GM12875 (cell line): ENCODE measurements at regions not wholly inside any gene's neighbourhood (a gene's known extent, or its start where the extent isn't known, plus 50 kb on each side); places are given as distances from the start of the nearest gene placed in this dataset.
"Not testable (repeated sequence)": the region's sequence is repeated elsewhere in the genome, so short reads cannot be mapped to it uniquely, and the experiment has no call there.

Source experiments
- H3K4me3 ChIP-seq: one replicate; pipeline ENCODE4 v1.5.1; 2011; ENCODE audit warnings: low read depth, low read length, control low read depth
- TF ChIP-seq, protein P1 (sequence below): IDR thresholded peaks from 2 replicates; pipeline ENCODE4 v1.5.1; 2011; ENCODE audit warnings: low read depth, mild to moderate bottlenecking, control low read depth, inconsistent platforms, low read length, moderate library complexity, borderline replicate concordance; ENCODE audit not compliant: insufficient read depth

DNA sequence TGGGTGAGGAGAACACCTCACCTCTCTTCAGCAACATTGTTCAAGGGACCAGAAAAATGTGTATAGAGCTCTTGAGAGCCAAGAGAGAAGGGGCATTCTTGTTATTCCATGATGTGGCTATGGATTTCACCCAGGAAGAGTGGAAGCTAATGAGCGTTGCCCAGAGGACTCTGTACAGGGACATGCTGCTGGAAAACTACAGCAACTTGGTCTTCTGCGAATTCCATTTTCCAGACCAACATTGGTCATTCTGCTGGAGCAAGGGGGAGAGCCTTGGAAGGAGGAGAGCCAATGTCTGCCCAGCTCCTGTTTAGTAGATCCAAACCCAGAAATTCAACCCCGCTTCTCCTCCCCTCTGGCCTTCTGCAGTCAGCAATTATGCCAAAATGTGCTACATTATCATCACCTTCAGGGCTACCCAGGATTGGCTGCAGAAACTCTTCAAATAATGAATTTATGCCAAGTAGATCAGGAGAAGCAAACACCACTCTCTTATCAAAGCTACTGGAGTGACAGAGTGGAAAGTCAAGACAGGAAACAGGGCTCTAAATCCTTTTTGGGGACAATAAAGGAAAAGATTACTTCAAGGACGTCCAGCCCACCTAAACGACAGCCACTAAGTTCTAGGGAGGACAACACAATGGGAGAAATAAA lies 707.5 kb upstream of the LUZP2 start:
- no peak overlapping the region for H3K4me3 ChIP-seq
- TF ChIP-seq, protein P1, sequence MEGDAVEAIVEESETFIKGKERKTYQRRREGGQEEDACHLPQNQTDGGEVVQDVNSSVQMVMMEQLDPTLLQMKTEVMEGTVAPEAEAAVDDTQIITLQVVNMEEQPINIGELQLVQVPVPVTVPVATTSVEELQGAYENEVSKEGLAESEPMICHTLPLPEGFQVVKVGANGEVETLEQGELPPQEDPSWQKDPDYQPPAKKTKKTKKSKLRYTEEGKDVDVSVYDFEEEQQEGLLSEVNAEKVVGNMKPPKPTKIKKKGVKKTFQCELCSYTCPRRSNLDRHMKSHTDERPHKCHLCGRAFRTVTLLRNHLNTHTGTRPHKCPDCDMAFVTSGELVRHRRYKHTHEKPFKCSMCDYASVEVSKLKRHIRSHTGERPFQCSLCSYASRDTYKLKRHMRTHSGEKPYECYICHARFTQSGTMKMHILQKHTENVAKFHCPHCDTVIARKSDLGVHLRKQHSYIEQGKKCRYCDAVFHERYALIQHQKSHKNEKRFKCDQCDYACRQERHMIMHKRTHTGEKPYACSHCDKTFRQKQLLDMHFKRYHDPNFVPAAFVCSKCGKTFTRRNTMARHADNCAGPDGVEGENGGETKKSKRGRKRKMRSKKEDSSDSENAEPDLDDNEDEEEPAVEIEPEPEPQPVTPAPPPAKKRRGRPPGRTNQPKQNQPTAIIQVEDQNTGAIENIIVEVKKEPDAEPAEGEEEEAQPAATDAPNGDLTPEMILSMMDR: no peak

DNA sequence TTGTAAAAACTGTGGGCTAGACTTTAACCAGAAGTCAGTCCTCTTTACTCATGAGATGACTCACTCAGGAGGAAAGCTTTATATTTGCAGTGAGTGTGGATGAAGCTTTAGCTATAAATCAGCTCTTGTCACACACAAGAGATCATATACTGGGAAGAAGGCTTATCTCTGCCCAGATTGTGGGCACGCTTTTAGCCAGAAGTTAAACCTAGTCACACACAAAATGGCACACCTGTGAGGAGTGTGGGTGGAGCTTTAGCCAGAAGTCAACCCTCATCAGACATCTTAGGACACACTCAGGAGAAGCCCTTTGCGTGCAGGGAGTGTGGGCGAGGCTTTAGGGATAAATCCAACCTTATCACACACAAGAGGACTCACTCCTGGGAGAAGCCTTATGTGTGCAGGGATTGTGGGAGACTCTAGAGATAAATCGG lies 706.9 kb upstream of the LUZP2 start:
- H3K4me3 ChIP-seq: no peak overlapping the region
- TF ChIP-seq, protein P1: no peak

DNA sequence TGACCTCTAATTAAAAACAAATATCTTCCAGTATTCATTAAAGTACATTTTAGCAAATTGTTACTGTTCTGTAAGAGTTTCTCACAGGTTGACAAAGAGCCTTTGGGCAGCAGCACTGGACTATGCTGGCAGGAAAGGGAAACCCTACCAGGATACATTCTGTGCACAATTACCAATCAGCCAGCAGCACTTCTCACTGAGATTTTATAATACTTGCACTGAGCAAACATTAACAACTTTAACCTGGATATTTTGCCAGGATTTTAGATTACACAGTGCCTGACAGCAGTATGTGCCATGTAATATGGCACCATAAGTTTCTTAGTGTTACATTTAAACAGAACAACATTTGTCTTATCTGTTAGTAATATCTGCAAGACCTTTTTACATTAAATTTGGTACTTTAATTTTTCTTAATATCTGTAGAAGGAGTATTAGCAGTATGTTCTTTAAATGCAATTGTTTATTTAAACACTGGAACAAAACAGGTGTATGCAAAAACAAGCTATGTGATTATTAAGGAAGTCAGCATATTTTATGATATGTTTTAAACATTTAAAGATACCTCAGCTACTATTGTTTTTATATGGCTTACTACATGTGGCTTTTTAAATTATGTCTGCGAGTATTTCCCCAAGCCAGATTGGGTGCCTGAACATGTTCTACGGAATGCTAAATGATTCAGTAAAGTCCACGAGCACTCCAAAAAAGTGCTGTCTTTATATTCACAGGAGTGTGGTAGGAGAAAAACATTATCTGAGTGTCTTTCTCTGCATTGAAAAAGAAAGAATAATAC lies 699.0 kb upstream of the LUZP2 start:
- TF ChIP-seq, protein P1: no peak
- H3K4me3 ChIP-seq: no peak overlapping the region

DNA sequence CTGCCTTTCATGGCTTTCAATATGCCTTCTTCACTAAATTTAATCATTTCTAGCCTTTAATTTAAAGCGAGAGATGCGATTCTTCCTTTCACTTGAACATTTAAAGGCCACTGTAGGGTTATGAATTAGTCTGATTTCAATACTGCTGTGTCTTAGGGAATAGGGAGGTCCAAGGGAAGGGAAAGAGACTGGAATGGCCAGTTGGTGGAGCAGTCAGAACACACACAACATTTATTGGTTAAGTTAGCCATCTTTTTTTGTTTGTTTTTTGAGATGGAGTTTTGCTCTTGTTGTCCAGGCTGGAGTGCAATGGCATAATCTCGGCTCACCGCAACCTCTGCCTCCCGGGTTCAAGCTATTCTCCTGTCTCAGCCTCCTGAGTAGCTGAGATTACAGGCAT lies 662.5 kb upstream of the LUZP2 start:
- not testable (repeated sequence) for H3K4me3 ChIP-seq

DNA sequence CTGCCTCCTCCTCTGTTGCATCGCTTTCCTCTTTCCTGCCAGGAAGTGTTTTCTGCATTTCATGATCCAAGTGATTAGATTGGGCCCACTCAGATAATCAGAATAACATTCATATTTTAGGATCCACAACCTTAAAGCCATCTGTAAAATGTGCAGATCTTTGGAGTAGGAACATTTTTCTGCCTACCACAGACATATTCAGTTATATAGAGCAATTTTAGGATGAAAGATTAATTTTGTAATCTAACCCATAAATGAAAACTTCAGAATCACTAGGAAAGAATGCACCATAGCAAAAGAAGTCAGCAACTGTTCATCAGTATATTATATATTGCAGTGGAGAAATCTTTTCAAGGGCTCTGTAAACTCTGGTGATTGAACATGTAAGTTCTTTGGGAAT lies 659.9 kb upstream of the LUZP2 start:
- TF ChIP-seq, protein P1: no peak
- H3K4me3 ChIP-seq: no peak overlapping the region

DNA sequence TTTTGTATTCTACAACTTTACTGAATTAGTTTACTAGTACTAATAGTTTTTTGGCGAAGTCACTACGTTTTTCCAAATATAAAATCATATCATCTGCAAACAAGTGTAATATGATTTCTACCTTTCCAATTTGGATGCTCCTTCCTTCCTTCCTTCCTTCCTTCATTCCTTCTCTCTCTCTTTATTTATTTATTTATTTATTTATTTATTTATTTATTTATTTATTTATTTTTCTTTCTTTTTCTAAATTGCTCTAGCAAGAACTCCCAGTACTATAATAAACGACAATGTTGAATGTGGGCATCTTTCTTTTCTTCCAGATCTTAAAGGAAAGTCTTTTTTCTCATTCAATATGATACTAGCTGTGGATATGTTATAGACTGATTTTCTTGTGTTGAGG lies 656.0 kb upstream of the LUZP2 start:
- TF ChIP-seq, protein P1: no peak
- H3K4me3 ChIP-seq: no peak overlapping the region

DNA sequence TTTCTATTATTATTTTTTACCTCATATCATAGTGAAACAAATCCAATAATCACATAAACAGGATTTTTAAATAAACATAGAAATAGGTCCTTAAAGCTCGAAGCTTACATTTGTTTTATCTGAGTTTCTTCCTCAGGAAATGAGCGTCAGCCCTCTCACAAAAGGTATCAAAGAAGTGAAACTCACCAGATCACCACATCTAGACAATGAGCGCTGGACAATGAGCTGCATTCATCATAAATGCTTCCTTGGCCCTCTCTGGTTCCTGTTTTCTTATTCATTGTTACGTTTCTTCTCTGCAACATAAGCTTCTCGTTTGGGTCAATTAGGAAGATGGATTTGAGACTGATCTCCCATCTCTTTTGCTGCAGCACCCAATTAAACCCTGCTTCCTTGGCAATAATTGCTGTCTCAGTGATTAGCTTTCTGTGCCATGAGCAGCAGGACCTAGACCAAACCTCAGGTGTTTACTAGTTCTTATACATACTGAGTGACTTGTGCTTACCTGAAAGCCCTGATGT lies 649.9 kb upstream of the LUZP2 start:
- no peak overlapping the region for H3K4me3 ChIP-seq
- TF ChIP-seq, protein P1: no peak
